GM12878 (cell line): ENCODE measurements at regions not wholly inside any gene's neighbourhood (a gene's known extent, or its start where the extent isn't known, plus 50 kb on each side); places are given as distances from the start of the nearest gene placed in this dataset.

Experiments used
- ATAC-seq: fragments of 200-7000 bp; cut with Tn5 transposase; 3 replicates; pipeline ENCODE4 v1.9.1; 2020; ENCODE audit warnings: mild to moderate bottlenecking, moderate library complexity
- BruUV-seq: library from RNA; stranded (reverse); fragments of 400-500 nt; replicated peaks from 2 replicates; lab custom pipeline; 2021; lab: Mats Ljungman, UMichigan
- CTCF ChIA-PET: fragments of 300-600 bp; sonication (Branson Sonifier 250); formaldehyde crosslinking; extraction: SDS; loops from one replicate; lab custom pipeline; 2021; ENCODE audit warnings: inconsistent platforms; lab: Yijun Ruan, JAX
- POLR2A ChIA-PET: fragments of 350-600 bp; formaldehyde crosslinking; extraction: SDS; loops from one replicate; lab custom pipeline; 2021; ENCODE audit warnings: inconsistent platforms; lab: Charles Lee
- RAD21 ChIA-PET: fragments of 300-600 bp; sonication (Branson Sonifier 250); formaldehyde crosslinking; loops from one replicate; lab custom pipeline; 2023; ENCODE audit warnings: antibody characterized with exemption; ENCODE audit not compliant: unreplicated experiment; lab: Charles Lee
- SMC1A ChIA-PET: fragments of 300-600 bp; sonication (Branson Sonifier 250); formaldehyde crosslinking; loops from one replicate; lab custom pipeline; 2023; ENCODE audit not compliant: unreplicated experiment, uncharacterized antibody; lab: Charles Lee
- DNase-seq: peaks from one replicate; pipeline ENCODE4 v3.0.0-alpha.2; 2011; ENCODE audit warnings: low read depth, low spot score
- FAIRE-seq: peaks from 3 replicates; lab custom pipeline; 2011; peaks lifted over from hg19 to GRCh38; lab: Jason Lieb, UNC
- H2AFZ ChIP-seq: 2 replicates; pipeline ENCODE4 v1.6.0; 2011; ENCODE audit warnings: low read depth, low read length, control low read depth; ENCODE audit not compliant: control insufficient read depth
- H3K27ac ChIP-seq: 2 replicates; pipeline ENCODE4 v1.5.1; 2011; ENCODE audit warnings: control low read depth; ENCODE audit not compliant: control insufficient read depth, insufficient read depth
- H3K27me3 ChIP-seq, 2 experiments: replicated peaks in 1 of 2; 2 replicates each; pipeline versions ENCODE4 v1.6.0 to v1.6.1; 2011; ENCODE audit warnings: low read length in 1 of 2; ENCODE audit not compliant: control insufficient read depth in 2 of 2, insufficient read depth in 2 of 2
- H3K36me3 ChIP-seq, 2 experiments: 2 replicates each; pipeline ENCODE4 v1.5.1; 2011; ENCODE audit warnings: low read length in 1 of 2; ENCODE audit not compliant: control insufficient read depth in 2 of 2, insufficient read depth in 2 of 2
- H3K4me1 ChIP-seq: 2 replicates; pipeline ENCODE4 v1.6.1; 2011; ENCODE audit warnings: mild to moderate bottlenecking, low read length, moderate library complexity, mixed read lengths; ENCODE audit not compliant: control insufficient read depth, insufficient read depth
- H3K4me2 ChIP-seq: 2 replicates; pipeline ENCODE4 v1.6.0; 2011; ENCODE audit warnings: control low read depth; ENCODE audit not compliant: control insufficient read depth, insufficient read depth
- H3K4me3 ChIP-seq: fragments of 200-600 bp; sonication (generic); 2 replicates; pipeline ENCODE4 v1.5.1; 2016
- H3K79me2 ChIP-seq: 2 replicates; pipeline ENCODE4 v1.6.0; 2011; ENCODE audit warnings: low read length; ENCODE audit not compliant: control insufficient read depth, insufficient read depth
- H3K9ac ChIP-seq: 2 replicates; pipeline ENCODE4 v1.8.0; 2011; ENCODE audit warnings: low read length, control low read depth, mixed read lengths; ENCODE audit not compliant: control insufficient read depth, insufficient read depth
- H3K9me3 ChIP-seq: replicated peaks from 3 replicates; pipeline ENCODE4 v1.5.1; 2011; ENCODE audit warnings: mild to moderate bottlenecking, low read length; ENCODE audit not compliant: control insufficient read depth, insufficient read depth
- H4K20me1 ChIP-seq: 2 replicates; pipeline ENCODE4 v1.6.0; 2011; ENCODE audit not compliant: control insufficient read depth, insufficient read depth
- BCL3 ChIP-seq: IDR thresholded peaks from 2 replicates; pipeline ENCODE4 v1.6.1; 2011; ENCODE audit warnings: borderline replicate concordance, low read depth, mild to moderate bottlenecking, moderate library complexity, low read length; ENCODE audit not compliant: insufficient read depth, poor library complexity, severe bottlenecking
- CHD4 ChIP-seq: fragments of 200-600 bp; sonication (generic); IDR thresholded peaks from 2 replicates; pipeline ENCODE4 v1.6.1; 2016; ENCODE audit warnings: mild to moderate bottlenecking
- DPF2 ChIP-seq: fragments of 450-650 bp; IDR thresholded peaks from 2 replicates; pipeline ENCODE4 v1.6.1; 2017; ENCODE audit warnings: mild to moderate bottlenecking
- EED ChIP-seq: sonication (generic); IDR thresholded peaks from 2 replicates; pipeline ENCODE4 v1.6.1; 2016; ENCODE audit warnings: antibody characterized with exemption, low read depth
- ETV6 ChIP-seq, 2 experiments: fragments of 450-650 bp in 1 of 2; IDR thresholded peaks in 1 of 2; conservative IDR thresholded peaks in 1 of 2; 2 replicates each; pipeline ENCODE4 v1.6.1; 2014; ENCODE audit warnings: antibody characterized with exemption in 1 of 2, borderline replicate concordance in 1 of 2, low read depth in 1 of 2, mild to moderate bottlenecking in 1 of 2, moderate library complexity in 1 of 2
- GATAD2B ChIP-seq: fragments of 450-650 bp; conservative IDR thresholded peaks from 2 replicates; pipeline ENCODE4 v1.6.1; 2017; ENCODE audit warnings: low read depth, mild to moderate bottlenecking, moderate library complexity
- RB1 ChIP-seq: fragments of 450-650 bp; formaldehyde crosslinking; IDR thresholded peaks from 2 replicates; pipeline ENCODE4 v1.6.1; 2017; ENCODE audit warnings: mild to moderate bottlenecking, borderline replicate concordance
- RFX5 ChIP-seq: IDR thresholded peaks from 2 replicates; pipeline ENCODE4 v1.6.1; 2011; ENCODE audit warnings: low read depth, low read length, improper control_type of control experiment
- SIN3A ChIP-seq: IDR thresholded peaks from 2 replicates; pipeline ENCODE4 v1.6.1; 2012; ENCODE audit warnings: low read depth, low read length, improper control_type of control experiment
- SIX5 ChIP-seq: IDR thresholded peaks from 2 replicates; pipeline ENCODE4 v1.6.1; 2011; ENCODE audit warnings: mild to moderate bottlenecking, low read depth, low read length, moderate library complexity; ENCODE audit not compliant: severe bottlenecking
- SMC3 ChIP-seq: IDR thresholded peaks from 2 replicates; pipeline ENCODE4 v1.6.1; 2011; ENCODE audit warnings: low read length, improper control_type of control experiment, borderline replicate concordance
- YBX1 ChIP-seq: fragments of 450-650 bp; IDR thresholded peaks from 2 replicates; pipeline ENCODE4 v1.6.1; 2016; ENCODE audit warnings: antibody characterized with exemption
- ZNF207 ChIP-seq: fragments of 450-650 bp; IDR thresholded peaks from 2 replicates; pipeline ENCODE4 v1.6.1; 2014; ENCODE audit warnings: antibody characterized with exemption, mild to moderate bottlenecking, borderline replicate concordance
- WGBS: methylation state at CpG from one replicate; pipeline ENCODE4 v1.1.6; 2016; ENCODE audit warnings: low lambda C conversion rate; ENCODE audit not compliant: insufficient replicate concordance, insufficient coverage; ENCODE audit errors: missing lambda C conversion rate; 5-methylcytosine and 5-hydroxymethylcytosine counted together
- in situ Hi-C: fragments of 300-500 bp; cut with MboI; formaldehyde crosslinking; loops from 9 replicates; pipeline ENCODE4 v1.14.3; 2018; ENCODE audit warnings: mixed read lengths
- intact Hi-C: fragments of 100-400 bp; cut with micrococcal nuclease; formaldehyde crosslinking; loops from one replicate; pipeline ENCODE4 v1.14.2; 2022; ENCODE audit not compliant: unreplicated experiment
- TF ChIP-seq, protein P1 (sequence below): fragments of 450-650 bp; IDR thresholded peaks from 2 replicates; pipeline ENCODE4 v1.6.1; 2017; ENCODE audit warnings: mild to moderate bottlenecking, moderate library complexity
- TF ChIP-seq, protein P2 (sequence below): fragments of 450-650 bp; formaldehyde crosslinking; IDR thresholded peaks from 2 replicates; pipeline ENCODE4 v1.4.0; 2022; ENCODE audit warnings: mild to moderate bottlenecking, moderate library complexity

- Histone ChIP-seq H3K79me2 (no peaks in the 10 kb centered on the region), H3K9ac (no peak overlapping the region), H3K27me3 (no peaks in the 10 kb centered on the region), H2AFZ (no peak overlapping the region), H3K4me1 (no peaks in the 10 kb centered on the region), H3K4me2 (no peak overlapping the region), H3K27ac (no peak overlapping the region), H4K20me1 (no peaks in the 10 kb centered on the region), H3K4me3 (no peak overlapping the region), H3K36me3 (no peaks in the 10 kb centered on the region), H3K9me3 (no peaks in the 10 kb centered on the region)
- ChIA-PET POLR2A (no interaction called here), SMC1A (no interaction called here), CTCF (no interaction called here), RAD21 (no interaction called here)
- ATAC-seq (no peak), DNase-seq (no peak), FAIRE-seq (no peak)
- no peak for TF ChIP-seq SIN3A
- TF ChIP-seq, protein P1, sequence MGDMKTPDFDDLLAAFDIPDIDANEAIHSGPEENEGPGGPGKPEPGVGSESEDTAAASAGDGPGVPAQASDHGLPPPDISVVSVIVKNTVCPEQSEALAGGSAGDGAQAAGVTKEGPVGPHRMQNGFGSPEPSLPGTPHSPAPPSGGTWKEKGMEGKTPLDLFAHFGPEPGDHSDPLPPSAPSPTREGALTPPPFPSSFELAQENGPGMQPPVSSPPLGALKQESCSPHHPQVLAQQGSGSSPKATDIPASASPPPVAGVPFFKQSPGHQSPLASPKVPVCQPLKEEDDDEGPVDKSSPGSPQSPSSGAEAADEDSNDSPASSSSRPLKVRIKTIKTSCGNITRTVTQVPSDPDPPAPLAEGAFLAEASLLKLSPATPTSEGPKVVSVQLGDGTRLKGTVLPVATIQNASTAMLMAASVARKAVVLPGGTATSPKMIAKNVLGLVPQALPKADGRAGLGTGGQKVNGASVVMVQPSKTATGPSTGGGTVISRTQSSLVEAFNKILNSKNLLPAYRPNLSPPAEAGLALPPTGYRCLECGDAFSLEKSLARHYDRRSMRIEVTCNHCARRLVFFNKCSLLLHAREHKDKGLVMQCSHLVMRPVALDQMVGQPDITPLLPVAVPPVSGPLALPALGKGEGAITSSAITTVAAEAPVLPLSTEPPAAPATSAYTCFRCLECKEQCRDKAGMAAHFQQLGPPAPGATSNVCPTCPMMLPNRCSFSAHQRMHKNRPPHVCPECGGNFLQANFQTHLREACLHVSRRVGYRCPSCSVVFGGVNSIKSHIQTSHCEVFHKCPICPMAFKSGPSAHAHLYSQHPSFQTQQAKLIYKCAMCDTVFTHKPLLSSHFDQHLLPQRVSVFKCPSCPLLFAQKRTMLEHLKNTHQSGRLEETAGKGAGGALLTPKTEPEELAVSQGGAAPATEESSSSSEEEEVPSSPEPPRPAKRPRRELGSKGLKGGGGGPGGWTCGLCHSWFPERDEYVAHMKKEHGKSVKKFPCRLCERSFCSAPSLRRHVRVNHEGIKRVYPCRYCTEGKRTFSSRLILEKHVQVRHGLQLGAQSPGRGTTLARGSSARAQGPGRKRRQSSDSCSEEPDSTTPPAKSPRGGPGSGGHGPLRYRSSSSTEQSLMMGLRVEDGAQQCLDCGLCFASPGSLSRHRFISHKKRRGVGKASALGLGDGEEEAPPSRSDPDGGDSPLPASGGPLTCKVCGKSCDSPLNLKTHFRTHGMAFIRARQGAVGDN: no peak
- TF ChIP-seq YBX1: no peak
- TF ChIP-seq ETV6 (conservative IDR thresholded peaks at IDR 0.05 in 1 of 2, IDR thresholded peaks at IDR 0.05 in 1 of 2; ENCODE audit: borderline replicate concordance in 1 of 2, low read depth in 1 of 2): no peak
- TF ChIP-seq ZNF207: no peak
- TF ChIP-seq RB1: no peak
- no peak for TF ChIP-seq BCL3
- no peak for TF ChIP-seq DPF2
- no peak for TF ChIP-seq SIX5
- no peak for TF ChIP-seq RFX5
- no peak for TF ChIP-seq SMC3
- no peak for TF ChIP-seq GATAD2B
- TF ChIP-seq CHD4: no peak
- TF ChIP-seq, protein P2, sequence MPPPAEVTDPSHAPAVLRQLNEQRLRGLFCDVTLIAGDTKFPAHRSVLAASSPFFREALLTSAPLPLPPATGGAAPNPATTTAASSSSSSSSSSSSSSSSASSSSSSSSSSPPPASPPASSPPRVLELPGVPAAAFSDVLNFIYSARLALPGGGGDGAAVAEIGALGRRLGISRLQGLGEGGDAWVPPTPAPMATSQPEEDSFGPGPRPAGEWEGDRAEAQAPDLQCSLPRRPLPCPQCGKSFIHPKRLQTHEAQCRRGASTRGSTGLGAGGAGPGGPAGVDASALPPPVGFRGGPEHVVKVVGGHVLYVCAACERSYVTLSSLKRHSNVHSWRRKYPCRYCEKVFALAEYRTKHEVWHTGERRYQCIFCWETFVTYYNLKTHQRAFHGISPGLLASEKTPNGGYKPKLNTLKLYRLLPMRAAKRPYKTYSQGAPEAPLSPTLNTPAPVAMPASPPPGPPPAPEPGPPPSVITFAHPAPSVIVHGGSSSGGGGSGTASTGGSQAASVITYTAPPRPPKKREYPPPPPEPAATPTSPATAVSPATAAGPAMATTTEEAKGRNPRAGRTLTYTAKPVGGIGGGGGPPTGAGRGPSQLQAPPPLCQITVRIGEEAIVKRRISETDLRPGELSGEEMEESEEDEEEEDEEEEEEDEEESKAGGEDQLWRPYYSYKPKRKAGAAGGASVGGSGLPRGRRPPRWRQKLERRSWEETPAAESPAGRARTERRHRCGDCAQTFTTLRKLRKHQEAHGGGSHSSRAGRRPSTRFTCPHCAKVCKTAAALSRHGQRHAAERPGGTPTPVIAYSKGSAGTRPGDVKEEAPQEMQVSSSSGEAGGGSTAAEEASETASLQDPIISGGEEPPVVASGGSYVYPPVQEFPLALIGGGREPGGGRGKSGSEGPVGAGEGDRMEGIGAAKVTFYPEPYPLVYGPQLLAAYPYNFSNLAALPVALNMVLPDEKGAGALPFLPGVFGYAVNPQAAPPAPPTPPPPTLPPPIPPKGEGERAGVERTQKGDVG: no peak
- no peak for TF ChIP-seq EED
- intact Hi-C loops (no loop called here), in situ Hi-C loops (no loop called here)
- 54% methylated on average over 3 of the region's 3 CpGs for WGBS
- BruUV-seq: no TSS peak
Measured at GRCh38 chrX:42664680-42665079, 113.3 kb downstream of the PPP1R2C start.
